Chondrocyte (in vitro differentiated cells): ENCODE measurements at regions not wholly inside any gene's neighbourhood (a gene's known extent, or its start where the extent isn't known, plus 50 kb on each side); places are given as distances from the start of the nearest gene placed in this dataset.

Experiments used
- DNase-seq: peaks from one replicate; pipeline ENCODE4 v3.0.0; 2021; ENCODE audit warnings: mixed read lengths, low spot score
- H3K27ac Mint-ChIP-seq: one replicate; pipeline ENCODE4 v1.8.0; 2021; ENCODE audit warnings: mild to moderate bottlenecking, moderate library complexity, mixed read lengths; ENCODE audit not compliant: unreplicated experiment
- H3K27me3 Mint-ChIP-seq: 2 replicates; pipeline ENCODE4 v1.8.0; 2021; ENCODE audit warnings: low read depth, mixed read lengths
- H3K36me3 Mint-ChIP-seq: 2 replicates; pipeline ENCODE4 v1.8.0; 2021; ENCODE audit warnings: low read depth, mixed read lengths
- H3K4me1 Mint-ChIP-seq: 2 replicates; pipeline ENCODE4 v1.8.0; 2021; ENCODE audit warnings: low read depth, mild to moderate bottlenecking, mixed read lengths
- H3K4me3 Mint-ChIP-seq: one replicate; pipeline ENCODE4 v1.8.0; 2021; ENCODE audit warnings: mild to moderate bottlenecking, moderate library complexity, mixed read lengths; ENCODE audit not compliant: unreplicated experiment
- H3K9me3 Mint-ChIP-seq: 2 replicates; pipeline ENCODE4 v1.8.0; 2021; ENCODE audit warnings: low read depth, mixed read lengths
- CTCF ChIP-seq: fragments of 200-600 bp; sonication (generic); IDR thresholded peaks from 2 replicates; pipeline ENCODE4 v1.5.0; 2021; ENCODE audit warnings: antibody characterized with exemption, mild to moderate bottlenecking, moderate library complexity

- DNase-seq = no peak
- peaks cover 4% of the 10 kb centered on the region for H3K9me3 Mint-ChIP-seq
- TF ChIP-seq CTCF = no peak
- H3K27ac Mint-ChIP-seq = no peak overlapping the region
- H3K36me3 Mint-ChIP-seq = no peaks in the 10 kb centered on the region
- no peak overlapping the region for H3K4me3 Mint-ChIP-seq
- H3K27me3 Mint-ChIP-seq = peaks cover 11% of the 10 kb centered on the region
- no peaks in the 10 kb centered on the region for H3K4me1 Mint-ChIP-seq
These were observed 436.7 kb downstream of the IPMK start for GRCh38 chr10:57830877-57831560.

- no peak for TF ChIP-seq CTCF
- Mint-ChIP-seq H3K9me3 (peaks cover 13% of the 10 kb centered on the region), H3K36me3 (no peaks in the 10 kb centered on the region), H3K4me3 (no peak overlapping the region), H3K27me3 (peaks cover 4% of the 10 kb centered on the region), H3K4me1 (no peaks in the 10 kb centered on the region), H3K27ac (no peak overlapping the region)
- DNase-seq = no peak
These were observed 442.7 kb downstream of the IPMK start for GRCh38 chr10:57825015-57825414.

GRCh38 chr10:57823398-57823797 lies 444.3 kb downstream of the IPMK start:
- H3K9me3 Mint-ChIP-seq = peaks cover 13% of the 10 kb centered on the region

GRCh38 chr10:57822965-57823364 lies 444.7 kb downstream of the IPMK start:
- no peak for TF ChIP-seq CTCF
- Mint-ChIP-seq H3K4me3 (no peak overlapping the region), H3K9me3 (peaks cover 13% of the 10 kb centered on the region), H3K36me3 (no peaks in the 10 kb centered on the region), H3K27ac (no peak overlapping the region), H3K27me3 (peaks cover 3% of the 10 kb centered on the region), H3K4me1 (no peaks in the 10 kb centered on the region)
- no peak for DNase-seq

More at GRCh38 chr10:57823398-57823797, 444.3 kb downstream of the IPMK start:
- Mint-ChIP-seq H3K27ac (no peak overlapping the region), H3K27me3 (peaks cover 3% of the 10 kb centered on the region), H3K4me1 (no peaks in the 10 kb centered on the region), H3K4me3 (no peak overlapping the region), H3K36me3 (no peaks in the 10 kb centered on the region)
- DNase-seq = no peak
- TF ChIP-seq CTCF = no peak

GRCh38 chr10:57818522-57818921 lies 449.2 kb downstream of the IPMK start:
- Mint-ChIP-seq H3K27ac (no peak overlapping the region), H3K9me3 (peaks cover 5% of the 10 kb centered on the region), H3K36me3 (no peaks in the 10 kb centered on the region), H3K4me1 (no peaks in the 10 kb centered on the region), H3K27me3 (peaks cover 7% of the 10 kb centered on the region), H3K4me3 (no peak overlapping the region)
- no peak for TF ChIP-seq CTCF
- no peak for DNase-seq
